GM18498 (cell line): ENCODE measurements at regions not wholly inside any gene's neighbourhood (a gene's known extent, or its start where the extent isn't known, plus 50 kb on each side); places are given as distances from the start of the nearest gene placed in this dataset.
"Not testable (repeated sequence)": the region's sequence is repeated elsewhere in the genome, so short reads cannot be mapped to it uniquely, and the experiment has no call there.

ENCODE experiments used
- ATAC-seq: cut with Tn5 transposase; IDR thresholded peaks from one replicate; pipeline ENCODE4 v1.9.1; 2021; ENCODE audit warnings: mild to moderate bottlenecking, moderate library complexity; ENCODE audit not compliant: unreplicated experiment

GRCh38 chr4:12408364-12408763 is 979.7 kb upstream of the HS3ST1 start:
- no peak for ATAC-seq

DNA sequence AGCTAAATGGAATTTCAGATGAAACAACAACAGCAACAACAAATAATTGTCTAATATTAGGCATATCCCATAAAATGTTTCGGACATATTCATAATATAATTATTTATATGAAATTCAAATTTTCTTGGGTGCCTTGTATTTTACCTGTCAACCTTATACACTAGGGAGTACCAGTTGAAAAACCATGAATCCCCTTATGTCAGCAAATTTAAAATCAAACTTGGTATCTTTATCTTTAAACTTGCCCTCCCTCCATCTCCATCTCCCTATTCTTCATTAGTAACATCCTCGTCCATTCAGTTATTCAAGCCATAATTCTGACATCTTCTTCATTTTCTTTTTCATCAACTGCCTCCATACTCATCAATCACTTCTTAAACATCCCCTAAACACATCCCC is 974.5 kb upstream of the HS3ST1 start:
- no peak for ATAC-seq

GRCh38 chr4:12399781-12400180 is 971.1 kb upstream of the HS3ST1 start:
- ATAC-seq = no peak

- no peak for ATAC-seq
Observed at GRCh38 chr4:12393631-12394262, 965.1 kb upstream of the HS3ST1 start.

DNA sequence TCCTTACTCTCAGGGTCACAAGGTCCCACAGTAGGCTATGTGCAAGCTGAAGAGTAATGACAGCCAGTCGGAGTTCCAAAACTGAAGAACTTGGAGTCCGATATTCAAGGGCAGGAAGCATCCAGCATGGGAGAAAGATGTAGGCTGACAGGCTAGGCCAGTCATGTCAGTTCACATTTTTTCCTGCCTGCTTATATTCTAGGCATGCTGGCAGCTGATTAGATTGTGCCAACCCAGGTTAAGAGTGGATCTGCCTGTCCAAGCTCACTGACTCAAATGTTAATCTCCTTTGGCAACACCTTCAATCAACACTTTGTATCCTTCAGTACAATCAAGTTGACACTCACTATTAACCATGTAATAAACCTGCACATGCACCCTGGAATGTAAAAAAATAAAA is 960.9 kb upstream of the HS3ST1 start:
- ATAC-seq = no peak

- no peak for ATAC-seq
Observed at GRCh38 chr4:12382567-12382966, 953.9 kb upstream of the HS3ST1 start.

- ATAC-seq = no peak
Observed at GRCh38 chr4:12379191-12379590, 950.5 kb upstream of the HS3ST1 start.

GRCh38 chr4:12375805-12376204 is 947.1 kb upstream of the HS3ST1 start:
- ATAC-seq = no peak

DNA sequence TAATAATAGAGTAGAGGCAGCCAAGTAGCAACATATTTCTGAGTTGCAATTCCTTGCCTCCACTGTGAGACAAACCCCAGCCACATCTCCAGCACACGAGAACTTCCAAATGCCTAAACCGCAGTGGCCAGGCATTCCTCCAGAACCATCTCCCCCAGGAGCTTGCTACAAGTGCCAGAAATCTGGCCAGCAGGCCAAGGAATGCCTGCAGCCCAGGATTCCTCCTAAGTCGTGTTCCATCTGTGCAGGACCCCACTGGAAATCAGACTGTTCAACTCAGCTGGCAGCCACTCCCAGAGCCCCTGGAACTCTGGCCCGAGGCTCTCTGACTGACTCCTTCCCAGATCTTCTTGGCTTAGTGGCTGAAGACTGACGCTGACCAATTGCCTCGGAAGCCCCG is 937.2 kb upstream of the HS3ST1 start:
- ATAC-seq = not testable (repeated sequence)

GRCh38 chr4:12360391-12360790 is 931.7 kb upstream of the HS3ST1 start:
- ATAC-seq = no peak

GRCh38 chr4:12359420-12359819 is 930.7 kb upstream of the HS3ST1 start:
- no peak for ATAC-seq

- ATAC-seq = not testable (repeated sequence)
Observed at GRCh38 chr4:12333083-12333482, 904.4 kb upstream of the HS3ST1 start.

DNA sequence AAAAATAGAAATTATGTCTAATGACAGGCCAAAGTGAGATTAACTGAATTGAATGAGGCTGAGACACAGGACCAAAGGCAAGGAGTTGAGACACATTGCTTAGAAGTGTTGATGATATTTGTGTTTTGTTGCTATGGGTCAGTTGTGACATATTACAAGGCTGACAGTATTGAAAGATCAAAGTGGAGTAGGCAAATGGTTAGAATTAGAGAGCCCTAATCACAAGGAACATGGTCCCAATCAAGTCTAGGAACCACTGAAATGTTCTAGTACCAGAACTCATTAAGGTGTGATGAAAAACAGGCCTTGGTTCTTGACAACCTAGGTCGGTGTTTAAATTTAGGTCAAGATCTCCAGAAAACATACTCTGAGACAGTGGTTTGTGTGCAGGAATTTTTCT is 896.3 kb upstream of the HS3ST1 start:
- ATAC-seq = no peak

DNA sequence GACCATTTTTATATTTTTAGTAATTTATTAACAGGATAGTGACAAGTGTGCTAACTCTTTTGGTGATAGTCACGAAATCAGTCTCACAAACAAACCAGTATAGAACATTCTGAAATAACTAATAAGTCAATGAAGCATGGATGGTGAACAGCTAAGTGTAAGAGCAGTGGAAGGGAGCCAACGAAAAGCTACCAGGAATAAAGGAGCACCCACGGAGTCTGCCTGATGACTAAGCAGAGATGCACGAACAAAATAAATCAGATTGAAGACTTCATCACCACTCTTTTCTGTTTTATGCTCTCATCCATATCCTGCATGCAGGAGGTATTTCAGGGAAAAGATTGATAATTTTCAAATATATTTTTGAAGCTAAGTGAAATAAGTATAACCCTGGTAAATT is 891.1 kb upstream of the HS3ST1 start:
- no peak for ATAC-seq

- ATAC-seq = no peak
Observed at GRCh38 chr4:12304905-12305304, 876.2 kb upstream of the HS3ST1 start.

DNA sequence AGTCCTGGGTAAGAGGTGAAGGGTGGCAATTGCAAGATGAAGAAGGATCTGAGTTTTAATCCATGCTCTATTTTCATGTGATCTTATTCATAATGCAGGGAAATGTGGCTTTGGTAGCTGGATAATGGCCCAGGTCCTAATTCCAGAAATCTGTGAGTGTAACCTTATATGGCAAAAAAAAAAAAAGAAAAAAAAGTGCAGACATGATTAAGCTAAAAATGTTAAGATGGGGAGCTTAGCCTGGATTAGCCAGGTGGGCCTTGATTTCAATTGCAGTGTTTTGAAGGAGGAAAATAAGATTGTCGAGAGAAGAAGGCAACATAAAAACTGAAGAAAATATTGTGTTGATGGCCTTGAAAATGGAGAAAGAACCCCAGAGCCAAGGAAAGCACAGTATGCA is 867.7 kb upstream of the HS3ST1 start:
- ATAC-seq = no peak

- no peak for ATAC-seq
Observed at GRCh38 chr4:12293906-12294525, 865.3 kb upstream of the HS3ST1 start.

GRCh38 chr4:12286351-12286750 is 857.7 kb upstream of the HS3ST1 start:
- ATAC-seq = no peak

GRCh38 chr4:12270546-12270945 is 841.9 kb upstream of the HS3ST1 start:
- ATAC-seq = no peak

DNA sequence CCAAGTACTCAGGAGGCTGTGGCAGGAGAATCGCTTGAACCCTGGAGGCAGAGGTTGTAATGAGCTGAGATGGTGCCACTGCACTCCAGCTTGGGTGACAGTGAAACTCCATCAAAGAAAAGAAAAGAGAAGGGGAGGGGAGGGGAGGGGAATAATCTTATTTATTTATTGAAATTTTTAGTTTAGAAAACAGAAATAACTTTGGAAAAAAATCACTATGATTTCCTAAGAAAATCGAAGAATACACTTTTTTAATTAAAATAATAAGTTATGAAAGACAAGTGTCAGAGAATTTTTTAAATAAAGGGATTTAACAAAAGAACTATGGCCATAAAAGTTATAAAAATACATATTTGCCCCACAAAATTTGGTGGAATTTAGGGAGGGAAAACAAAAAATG is 836.9 kb upstream of the HS3ST1 start:
- no peak for ATAC-seq

DNA sequence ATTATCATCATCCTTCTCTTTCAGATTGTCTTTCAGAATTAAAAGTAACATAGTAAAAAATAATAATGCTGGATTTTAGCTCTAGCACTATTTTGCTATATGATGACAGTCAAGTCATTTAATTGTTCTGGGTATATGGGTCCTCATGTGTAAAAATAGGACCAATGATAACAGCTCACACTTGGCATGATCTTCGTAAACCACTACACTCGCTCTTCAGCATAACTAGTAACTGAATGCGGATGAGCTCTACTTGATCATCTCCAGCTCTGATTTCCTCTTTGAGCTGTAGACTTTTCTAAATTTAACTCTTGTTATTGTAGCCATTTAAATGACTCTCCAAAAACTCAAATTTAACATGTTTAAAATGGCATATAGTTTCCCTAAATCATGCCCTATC is 831.8 kb upstream of the HS3ST1 start:
- no peak for ATAC-seq

GRCh38 chr4:12244973-12245372 is 816.3 kb upstream of the HS3ST1 start:
- no peak for ATAC-seq

DNA sequence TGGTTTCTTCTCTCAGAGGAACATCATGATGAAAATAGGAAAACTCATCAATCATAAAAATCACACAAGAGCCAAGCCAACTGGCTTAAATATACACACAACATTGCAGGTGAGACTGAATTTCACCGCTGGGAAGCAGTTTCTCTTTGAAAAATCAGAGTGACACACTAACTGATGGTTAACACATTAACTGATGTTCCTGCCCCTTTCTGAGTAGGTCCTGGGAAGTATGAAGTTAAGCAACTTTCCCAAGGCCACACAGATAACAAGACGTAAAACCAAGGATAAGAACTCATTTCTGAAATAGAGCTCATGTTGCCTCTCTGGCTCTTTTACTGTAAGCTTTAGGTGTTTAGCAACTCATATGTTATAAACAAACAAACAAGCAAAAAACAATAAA is 813.7 kb upstream of the HS3ST1 start:
- ATAC-seq = no peak
